MCF 10A (cell line): ENCODE measurements at regions not wholly inside any gene's neighbourhood (a gene's known extent, or its start where the extent isn't known, plus 50 kb on each side); places are given as distances from the start of the nearest gene placed in this dataset.

ENCODE experiments used
- BruUV-seq: library from RNA; stranded (reverse); fragments of 400-500 nt; replicated peaks from 2 replicates; lab custom pipeline; 2021; lab: Mats Ljungman, UMichigan
- CTCF ChIA-PET: fragments of 300-600 bp; sonication (Branson Sonifier 250); formaldehyde crosslinking; extraction: SDS; loops from one replicate; lab custom pipeline; 2021; ENCODE audit warnings: antibody characterized with exemption, inconsistent platforms; lab: Yijun Ruan, JAX
- POLR2A ChIA-PET: fragments of 300-600, 350-650 bp; sonication (Branson Sonifier 250); formaldehyde crosslinking; extraction: SDS; loops from one replicate; lab custom pipeline; 2020; ENCODE audit warnings: antibody characterized with exemption, inconsistent platforms; lab: Yijun Ruan, JAX
- DNase-seq: peaks from one replicate; pipeline ENCODE4 v3.0.0-alpha.2; 2018; ENCODE audit not compliant: unreplicated experiment
- H3K27ac Mint-ChIP-seq: one replicate; pipeline ENCODE4 v1.8.0; 2022; ENCODE audit warnings: mild to moderate bottlenecking, low read depth, mixed read lengths; ENCODE audit not compliant: unreplicated experiment
- H3K27me3 Mint-ChIP-seq: one replicate; pipeline ENCODE4 v1.8.0; 2022; ENCODE audit warnings: mixed read lengths; ENCODE audit not compliant: insufficient read depth, unreplicated experiment
- H3K36me3 Mint-ChIP-seq: one replicate; pipeline ENCODE4 v1.8.0; 2022; ENCODE audit warnings: mild to moderate bottlenecking, moderate library complexity, mixed read lengths; ENCODE audit not compliant: insufficient read depth, unreplicated experiment
- H3K4me1 Mint-ChIP-seq: one replicate; pipeline ENCODE4 v1.8.0; 2022; ENCODE audit warnings: mixed read lengths; ENCODE audit not compliant: insufficient read depth, unreplicated experiment
- H3K4me3 Mint-ChIP-seq: one replicate; pipeline ENCODE4 v1.8.0; 2022; ENCODE audit warnings: mild to moderate bottlenecking, moderate library complexity, mixed read lengths; ENCODE audit not compliant: unreplicated experiment
- H3K9me3 Mint-ChIP-seq: one replicate; pipeline ENCODE4 v1.8.0; 2022; ENCODE audit warnings: mixed read lengths; ENCODE audit not compliant: unreplicated experiment
- intact Hi-C: fragments of 100-400 bp; cut with micrococcal nuclease; formaldehyde crosslinking; loops from 2 replicates; pipeline ENCODE4 v1.14.1; 2022
- TF ChIP-seq, protein P1 (sequence below): fragments of 200-600 bp; IDR thresholded peaks from one replicate; pipeline ENCODE4 v1.8.0; 2022; ENCODE audit warnings: antibody characterized with exemption, mild to moderate bottlenecking; ENCODE audit not compliant: unreplicated experiment

- H3K4me1 Mint-ChIP-seq = peaks cover 22% of the 10 kb centered on the region
- peak overlapping the region; percentile 70 for H3K27ac Mint-ChIP-seq
- no TSS peak for BruUV-seq
- intact Hi-C loops = no loop called here
- POLR2A ChIA-PET = interaction anchor here (0.6 to 0.9 kb wide), 3 partner anchors 16 to 373 kb away, joined by 3 to 4 read pairs (median 3); no protein-coding TSS in a partner anchor
- peaks cover 7% of the 10 kb centered on the region for H3K9me3 Mint-ChIP-seq
- peaks cover 9% of the 10 kb centered on the region for H3K36me3 Mint-ChIP-seq
- peak overlapping the region; percentile 30 for H3K4me3 Mint-ChIP-seq
- CTCF ChIA-PET = interaction anchor here (1.1 to 1.4 kb wide), 3 partner anchors 662 to 1165 kb away, joined by 4 to 6 read pairs (median 5); no protein-coding TSS in a partner anchor
- no peaks in the 10 kb centered on the region for H3K27me3 Mint-ChIP-seq
- TF ChIP-seq, protein P1, sequence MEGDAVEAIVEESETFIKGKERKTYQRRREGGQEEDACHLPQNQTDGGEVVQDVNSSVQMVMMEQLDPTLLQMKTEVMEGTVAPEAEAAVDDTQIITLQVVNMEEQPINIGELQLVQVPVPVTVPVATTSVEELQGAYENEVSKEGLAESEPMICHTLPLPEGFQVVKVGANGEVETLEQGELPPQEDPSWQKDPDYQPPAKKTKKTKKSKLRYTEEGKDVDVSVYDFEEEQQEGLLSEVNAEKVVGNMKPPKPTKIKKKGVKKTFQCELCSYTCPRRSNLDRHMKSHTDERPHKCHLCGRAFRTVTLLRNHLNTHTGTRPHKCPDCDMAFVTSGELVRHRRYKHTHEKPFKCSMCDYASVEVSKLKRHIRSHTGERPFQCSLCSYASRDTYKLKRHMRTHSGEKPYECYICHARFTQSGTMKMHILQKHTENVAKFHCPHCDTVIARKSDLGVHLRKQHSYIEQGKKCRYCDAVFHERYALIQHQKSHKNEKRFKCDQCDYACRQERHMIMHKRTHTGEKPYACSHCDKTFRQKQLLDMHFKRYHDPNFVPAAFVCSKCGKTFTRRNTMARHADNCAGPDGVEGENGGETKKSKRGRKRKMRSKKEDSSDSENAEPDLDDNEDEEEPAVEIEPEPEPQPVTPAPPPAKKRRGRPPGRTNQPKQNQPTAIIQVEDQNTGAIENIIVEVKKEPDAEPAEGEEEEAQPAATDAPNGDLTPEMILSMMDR = no peak
- DNase-seq = peak; percentile 78
Observed at GRCh38 chr4:11748164-11748872, 319.6 kb upstream of the HS3ST1 start.

DNA sequence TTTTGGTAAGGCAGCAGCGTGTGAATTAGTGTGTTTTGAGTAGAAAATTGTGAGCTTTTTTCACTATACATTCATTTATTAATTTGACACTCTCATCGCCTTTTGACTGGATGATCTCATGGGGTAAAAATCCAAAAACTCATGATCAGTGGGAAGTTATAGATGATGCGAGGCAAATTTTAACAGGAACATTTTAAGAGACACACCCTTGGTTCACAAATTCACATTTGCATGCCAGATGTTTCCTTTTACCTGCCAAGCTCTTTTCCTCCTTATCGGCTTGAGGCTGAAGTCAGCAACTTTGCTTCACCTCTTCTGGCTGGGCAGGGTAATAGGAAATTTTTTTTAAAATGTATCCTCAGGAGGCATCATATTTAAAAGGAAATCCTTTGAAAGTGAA lies 318.0 kb upstream of the HS3ST1 start:
- H3K36me3 Mint-ChIP-seq = peaks cover 6% of the 10 kb centered on the region
- POLR2A ChIA-PET = interaction anchor here (0.6 to 1.2 kb wide), 3 partner anchors 14 to 586 kb away, joined by 3 to 5 read pairs (median 4); no protein-coding TSS in a partner anchor
- TF ChIP-seq, protein P1 = no peak
- no peak overlapping the region for H3K4me3 Mint-ChIP-seq
- H3K27ac Mint-ChIP-seq = no peak overlapping the region
- intact Hi-C loops = no loop called here
- peaks cover 22% of the 10 kb centered on the region for H3K4me1 Mint-ChIP-seq
- CTCF ChIA-PET = interaction anchor here (0.6 kb wide), 2 partner anchors 22 to 586 kb away, joined by 4 to 5 read pairs; no protein-coding TSS in a partner anchor
- DNase-seq = no peak
- no peaks in the 10 kb centered on the region for H3K27me3 Mint-ChIP-seq
- H3K9me3 Mint-ChIP-seq = peaks cover 5% of the 10 kb centered on the region
- no TSS peak for BruUV-seq

DNA sequence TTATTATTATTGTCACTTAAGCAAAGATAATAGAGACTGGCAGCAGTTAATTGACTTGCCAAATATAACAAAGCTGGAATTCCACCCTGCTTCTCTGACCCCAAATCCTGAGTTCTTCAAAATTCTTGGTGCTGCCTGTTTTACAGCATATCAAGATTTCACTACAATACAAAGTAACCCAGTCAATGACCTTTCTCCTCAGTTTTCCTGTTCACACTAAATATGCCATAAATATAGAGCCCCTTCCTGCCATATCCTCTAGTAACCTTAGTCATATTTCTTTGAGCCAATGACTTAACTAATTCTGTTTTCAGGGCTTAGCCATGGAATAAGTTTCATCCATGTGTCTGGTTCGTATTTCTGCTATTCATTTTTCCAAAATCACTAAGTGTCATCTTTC lies 315.3 kb upstream of the HS3ST1 start:
- Mint-ChIP-seq H3K9me3 (no peaks in the 10 kb centered on the region), H3K27me3 (no peaks in the 10 kb centered on the region), H3K36me3 (peaks cover 4% of the 10 kb centered on the region), H3K4me3 (no peak overlapping the region), H3K4me1 (peaks cover 17% of the 10 kb centered on the region), H3K27ac (no peak overlapping the region)
- ChIA-PET POLR2A (no interaction called here), CTCF (no interaction called here)
- intact Hi-C loops = no loop called here
- TF ChIP-seq, protein P1 = no peak
- DNase-seq = no peak
- no TSS peak for BruUV-seq

DNA sequence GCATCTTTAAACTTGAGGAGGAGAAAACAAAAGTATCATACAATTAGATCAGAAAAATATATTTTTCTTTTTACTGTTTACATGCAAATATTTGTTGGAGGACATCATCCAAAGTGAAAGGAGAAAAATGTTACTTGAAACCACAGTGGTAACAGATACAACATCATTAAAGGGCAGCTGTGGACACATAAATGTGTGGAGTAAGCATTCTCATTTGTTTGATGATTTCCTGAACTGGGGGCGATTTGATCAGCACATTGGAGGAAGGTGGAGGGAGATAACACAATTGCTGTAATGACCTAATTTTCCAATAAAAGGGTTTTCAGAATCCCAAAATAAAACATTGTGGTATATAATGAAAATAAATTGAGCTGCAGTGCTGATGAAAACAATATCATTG lies 314.5 kb upstream of the HS3ST1 start:
- no TSS peak for BruUV-seq
- TF ChIP-seq, protein P1 = no peak
- DNase-seq = no peak
- Mint-ChIP-seq H3K9me3 (no peaks in the 10 kb centered on the region), H3K36me3 (peaks cover 4% of the 10 kb centered on the region), H3K4me3 (no peak overlapping the region), H3K27ac (no peak overlapping the region), H3K27me3 (no peaks in the 10 kb centered on the region), H3K4me1 (peaks cover 13% of the 10 kb centered on the region)
- ChIA-PET CTCF (interaction anchor here (0.9 kb wide), 1 partner anchor 13 kb away, joined by 3 read pairs; no protein-coding TSS in a partner anchor), POLR2A (no interaction called here)
- intact Hi-C loops = no loop called here
